DMS79 (cell line): ENCODE measurements at regions not wholly inside any gene's neighbourhood (a gene's known extent, or its start where the extent isn't known, plus 50 kb on each side); places are given as distances from the start of the nearest gene placed in this dataset.
"Not testable (repeated sequence)": the region's sequence is repeated elsewhere in the genome, so short reads cannot be mapped to it uniquely, and the experiment has no call there.

ENCODE experiments used
- DNase-seq: peaks from one replicate; lab custom pipeline; 2025; lab: John Stamatoyannopoulos, UW

DNA sequence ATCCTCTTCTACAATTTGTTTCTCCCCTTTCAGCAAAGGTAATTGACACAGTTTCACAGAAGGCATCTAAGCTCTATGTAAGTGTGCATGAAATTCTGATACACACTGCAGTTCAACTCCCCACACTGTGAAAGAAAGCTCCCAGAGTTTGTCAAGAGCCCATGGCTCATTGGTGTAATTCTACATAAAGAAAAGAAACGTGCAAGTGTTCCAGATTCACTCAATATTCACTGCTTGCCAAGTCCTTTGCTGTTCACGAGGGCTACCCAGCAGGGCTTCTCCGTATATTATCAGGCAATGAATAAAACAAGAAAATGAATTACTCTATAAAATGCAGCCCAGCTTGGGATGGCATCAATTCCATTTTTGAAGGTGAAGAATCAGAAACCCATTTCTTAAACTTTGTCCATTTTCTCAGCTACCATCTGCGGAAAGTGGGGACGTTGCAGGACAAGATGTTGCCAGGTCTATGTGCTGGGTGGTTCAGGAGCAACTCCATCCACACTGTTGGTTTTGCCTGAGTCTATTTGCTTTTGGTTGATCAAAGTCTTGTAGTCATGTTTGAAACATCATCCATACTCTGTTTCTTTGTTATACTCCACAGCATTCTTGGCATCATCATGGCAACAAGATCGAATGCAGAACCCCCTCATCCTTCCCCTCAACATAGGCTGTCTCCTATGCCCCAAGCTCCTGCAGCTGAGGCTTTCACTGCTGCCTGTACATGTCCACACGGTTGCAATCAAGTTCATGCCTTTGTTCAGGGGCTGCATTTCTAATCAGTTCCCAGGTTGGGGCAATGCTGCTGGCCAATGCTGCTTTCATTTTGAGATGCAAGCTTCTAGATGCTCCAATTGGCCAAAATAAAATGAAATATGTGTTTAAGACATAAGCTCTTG is 301.8 kb downstream of the MED10 start:
- no peak for DNase-seq

GRCh38 chr5:6072488-6072887 is 305.9 kb downstream of the MED10 start:
- DNase-seq, result not testable (repeated sequence)

GRCh38 chr5:6069496-6070185 is 308.7 kb downstream of the MED10 start:
- no peak for DNase-seq

DNA sequence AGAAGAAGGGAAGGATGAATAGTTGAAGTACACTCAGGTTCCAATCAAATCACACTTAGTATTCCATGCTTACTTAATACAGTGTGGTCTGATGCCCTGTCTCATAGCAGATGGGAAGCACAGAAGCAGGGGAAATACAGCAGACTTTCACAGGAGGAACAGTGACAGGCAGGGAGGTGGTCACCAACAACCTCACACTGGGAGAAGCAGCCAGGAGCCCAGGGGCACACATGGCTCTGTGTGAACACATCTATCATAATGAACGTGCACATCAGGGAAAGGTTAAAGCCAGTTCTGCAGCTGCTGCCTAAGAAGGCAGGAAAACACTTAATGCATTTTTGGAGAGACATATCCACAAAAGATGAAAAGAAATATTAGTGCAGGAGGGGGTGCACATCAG is 312.3 kb downstream of the MED10 start:
- DNase-seq, result no peak

DNA sequence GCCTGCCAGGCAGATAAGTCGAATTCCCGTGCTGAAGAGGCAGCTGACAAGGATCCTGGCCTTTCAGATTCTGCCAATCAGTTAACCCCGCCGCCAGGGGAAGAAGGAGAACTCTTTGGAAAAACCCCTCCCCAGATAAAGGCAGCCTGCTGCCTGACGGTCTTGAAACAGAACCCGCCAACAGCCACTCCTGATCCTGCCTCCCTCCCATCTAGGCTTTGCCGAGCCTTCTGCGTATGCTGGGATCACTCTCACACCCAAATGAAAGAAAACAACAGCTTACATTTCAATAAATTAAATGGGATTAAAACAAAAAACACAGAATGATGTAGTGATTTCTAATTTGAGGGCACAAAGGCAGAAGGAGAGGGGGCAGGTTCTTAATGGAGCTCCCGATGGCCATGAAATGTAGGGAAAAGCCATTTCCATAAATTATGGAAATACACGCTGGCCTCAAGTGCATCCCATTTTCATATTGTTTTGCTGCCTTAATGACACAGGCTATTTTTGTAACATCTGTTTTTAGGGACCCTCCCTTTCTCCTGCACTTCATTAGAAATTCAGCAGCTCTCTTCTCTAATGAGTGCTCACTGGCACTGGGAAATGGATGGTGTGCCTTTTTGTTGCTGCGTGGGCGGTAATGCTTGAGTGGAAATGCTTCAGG is 319.1 kb downstream of the MED10 start:
- DNase-seq, result no peak

DNA sequence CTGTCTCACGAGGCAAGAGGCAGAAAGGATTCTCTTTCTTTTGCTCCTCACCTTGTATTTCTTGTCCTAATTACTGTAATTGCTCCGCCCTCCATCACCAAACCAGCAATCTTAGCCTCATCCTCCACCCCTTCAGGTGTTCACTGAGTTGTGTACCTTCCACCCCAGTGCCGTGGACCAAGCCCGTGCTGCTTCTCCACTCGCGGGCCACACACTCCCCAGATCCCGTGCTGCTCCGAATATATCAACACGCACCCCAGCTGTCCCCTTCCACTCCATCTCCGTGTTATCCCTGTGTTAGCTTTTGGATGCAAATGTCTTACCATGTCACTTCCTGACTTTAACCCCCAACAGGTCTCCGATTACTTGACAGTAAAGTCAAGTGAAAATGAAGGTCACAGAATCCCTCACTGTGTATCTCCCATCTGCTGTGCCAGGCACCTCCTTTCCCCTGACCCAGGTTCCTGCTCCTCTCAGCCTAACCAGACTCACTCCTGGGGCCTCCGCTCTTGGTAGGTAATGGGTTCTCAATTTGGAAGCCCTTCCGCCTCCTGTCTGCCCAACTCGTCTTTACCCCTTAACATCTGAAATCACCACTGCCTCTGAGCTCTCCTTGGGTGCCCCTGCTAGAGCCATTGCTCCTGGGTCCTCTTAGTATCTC is 320.2 kb downstream of the MED10 start:
- no peak for DNase-seq

DNA sequence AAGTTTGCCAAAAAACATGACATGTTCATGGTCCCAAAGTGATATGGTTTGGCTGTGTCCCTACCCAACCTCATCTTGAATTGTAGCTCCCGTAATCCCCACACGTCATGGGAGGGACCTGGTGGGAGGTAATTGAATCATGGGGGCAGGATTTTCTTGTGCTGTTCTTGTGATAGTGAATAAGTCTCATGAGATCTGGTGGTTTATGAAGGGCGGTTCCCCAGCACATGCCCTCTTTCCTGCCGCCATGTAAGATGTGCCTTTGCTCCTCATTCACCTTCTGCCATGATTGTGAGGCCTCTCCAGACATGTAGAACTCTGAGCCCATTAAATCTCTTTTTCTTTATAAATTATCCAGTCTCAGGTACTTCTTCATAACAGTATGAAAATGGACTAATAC is 322.1 kb downstream of the MED10 start:
- DNase-seq, result no peak

GRCh38 chr5:6049662-6050061 is 328.7 kb downstream of the MED10 start:
- DNase-seq, result no peak

DNA sequence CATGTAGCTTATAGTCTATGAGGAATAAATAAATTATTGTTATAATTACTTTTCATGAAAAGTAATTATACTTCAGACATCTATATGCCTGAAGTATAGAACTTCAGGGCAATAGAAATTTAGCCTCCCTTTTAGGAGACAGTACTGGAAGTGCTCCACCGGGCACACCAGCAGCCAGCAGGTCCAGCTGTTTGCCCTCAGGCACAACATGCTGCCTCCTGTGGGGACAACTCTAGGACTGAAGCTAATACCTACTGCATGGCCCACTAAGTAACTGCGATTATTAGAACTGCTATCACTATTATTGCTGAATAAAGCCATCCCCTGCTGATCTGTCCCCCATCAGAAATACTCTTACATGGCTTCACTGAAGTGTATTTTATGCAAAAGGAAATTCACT is 329.6 kb downstream of the MED10 start:
- DNase-seq, result no peak

- DNase-seq, result no peak
Measured at GRCh38 chr5:6046296-6046967, 331.9 kb downstream of the MED10 start.

DNA sequence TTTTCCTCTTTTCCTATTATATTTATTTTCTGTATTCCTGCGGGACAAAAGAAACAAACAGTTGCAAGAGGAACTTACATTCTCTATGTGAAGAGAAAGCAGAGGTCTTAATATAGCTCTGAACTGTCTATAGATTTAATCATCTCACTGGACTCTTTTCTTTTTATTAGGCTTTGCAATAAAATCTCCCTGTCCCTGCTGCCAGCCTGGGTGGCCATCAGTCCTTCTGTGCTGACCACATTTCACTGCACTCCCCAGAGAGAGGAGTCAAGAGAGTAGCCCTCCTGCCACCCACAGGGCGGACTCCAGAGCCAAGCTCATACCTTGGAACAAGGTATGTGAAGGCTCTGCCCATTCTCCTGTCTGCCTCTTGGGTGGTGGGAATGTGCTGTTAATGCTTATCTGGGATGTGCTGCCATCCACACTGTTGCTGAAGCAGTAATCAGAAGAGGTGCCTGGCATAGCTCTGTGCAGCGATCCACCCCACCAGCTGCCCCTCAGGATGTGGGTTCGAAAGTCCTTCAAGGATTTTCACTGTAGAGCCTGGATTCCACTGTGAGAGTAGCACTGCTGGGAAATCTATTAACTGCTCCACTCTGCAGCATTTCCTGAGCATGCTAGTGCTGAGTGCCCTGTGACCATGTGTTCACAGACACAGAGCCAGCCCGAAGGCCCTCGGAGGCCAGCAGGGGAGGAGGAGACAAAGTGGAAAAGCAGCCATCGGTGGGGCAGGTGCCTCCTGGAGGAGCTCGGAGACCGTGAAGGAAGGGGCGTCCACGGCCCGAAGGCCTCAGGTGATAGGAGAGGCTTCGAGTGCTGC is 334.6 kb downstream of the MED10 start:
- DNase-seq, result no peak

DNA sequence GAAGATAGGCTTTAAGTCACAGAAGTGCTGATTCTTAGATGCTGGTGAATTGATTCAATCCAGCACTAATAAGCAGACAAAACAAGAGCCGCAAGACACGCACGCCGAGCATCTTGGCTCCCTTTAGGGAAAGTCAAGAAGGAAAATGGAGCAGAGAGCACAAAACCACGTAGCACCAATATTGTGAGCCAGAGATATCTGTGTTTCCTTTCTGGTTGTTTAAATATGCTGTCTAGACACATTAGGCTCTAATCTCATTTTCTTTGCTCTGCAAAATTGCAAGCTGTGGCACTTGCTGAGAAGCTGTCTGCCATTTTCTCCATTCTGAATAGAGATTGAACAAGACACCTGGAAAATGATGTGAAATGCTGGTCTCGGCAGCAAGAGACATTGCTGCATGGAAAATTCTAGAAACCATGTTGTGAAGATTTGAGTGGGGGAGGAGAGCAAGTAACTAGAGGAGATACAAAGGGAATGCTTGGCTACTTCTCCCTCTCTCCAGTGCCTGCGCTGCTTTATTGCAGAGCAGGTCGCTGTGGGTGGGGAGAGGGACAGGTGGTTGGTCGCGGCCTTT is 336.3 kb downstream of the MED10 start:
- no peak for DNase-seq

GRCh38 chr5:6039111-6039510 is 339.2 kb downstream of the MED10 start:
- DNase-seq, result no peak

GRCh38 chr5:6036006-6036405 is 342.3 kb downstream of the MED10 start:
- DNase-seq, result no peak

DNA sequence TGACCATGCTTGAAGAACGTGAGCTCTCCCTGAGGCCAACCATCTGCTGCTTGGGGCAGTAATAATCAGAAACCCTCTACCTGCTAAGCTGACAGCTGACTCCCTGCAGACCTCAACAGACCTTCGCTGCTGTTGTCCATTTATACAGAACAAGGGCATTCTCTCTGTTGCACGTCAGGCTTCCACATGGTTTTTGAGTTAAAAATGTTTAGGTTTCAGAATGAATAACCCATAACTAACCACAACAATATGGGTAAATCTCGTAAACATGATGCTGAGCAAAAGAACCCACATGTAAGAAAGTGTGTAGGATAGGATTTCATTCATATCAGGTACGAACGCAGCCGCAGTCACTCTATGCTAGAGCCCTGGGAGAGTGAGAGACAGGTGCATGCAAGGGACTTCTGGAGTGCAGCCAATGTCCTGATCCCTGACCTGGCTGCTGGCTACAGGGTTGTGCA is 348.5 kb downstream of the MED10 start:
- no peak for DNase-seq

DNA sequence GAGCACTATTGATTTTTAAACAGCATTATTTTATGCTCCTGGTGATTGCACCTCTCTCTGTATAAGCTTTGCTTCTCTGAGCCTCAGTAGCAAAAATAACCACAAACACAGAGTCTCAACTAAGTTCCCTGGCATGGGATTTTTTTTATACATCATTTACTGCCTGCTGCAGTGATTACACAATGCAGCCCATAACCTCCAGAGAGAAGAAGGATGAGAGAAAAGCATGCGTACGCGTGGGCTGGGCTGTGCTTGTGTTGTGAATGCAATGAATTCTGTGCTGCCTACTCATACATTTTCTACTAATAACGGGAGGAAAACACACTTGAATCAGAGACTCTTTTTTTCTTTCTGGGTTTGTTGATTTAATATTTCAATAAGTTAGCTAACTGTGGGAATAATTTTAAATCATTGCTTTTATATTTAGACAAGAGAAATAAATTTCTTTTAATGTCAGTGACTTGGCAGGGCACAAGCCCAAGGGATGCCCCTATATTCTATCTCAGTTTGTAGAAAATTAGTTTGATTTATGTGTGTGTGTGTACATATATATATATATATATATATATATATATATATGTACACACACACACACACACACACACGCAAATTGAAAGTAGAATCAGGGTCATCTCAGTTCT is 351.5 kb downstream of the MED10 start:
- DNase-seq, result no peak

- no peak for DNase-seq
Measured at GRCh38 chr5:6019612-6020011, 358.7 kb downstream of the MED10 start.

- no peak for DNase-seq
Measured at GRCh38 chr5:6013506-6013905, 364.8 kb downstream of the MED10 start.

- DNase-seq, result no peak
Measured at GRCh38 chr5:6011199-6011598, 367.1 kb downstream of the MED10 start.

GRCh38 chr5:6006838-6007314 is 371.5 kb downstream of the MED10 start:
- no peak for DNase-seq
